ENCODE measurements at regions not wholly inside any gene's neighbourhood (a gene's known extent, or its start where the extent isn't known, plus 50 kb on each side); places are given as distances from the start of the nearest gene placed in this dataset.

- TF ChIP-seq, protein P1, sequence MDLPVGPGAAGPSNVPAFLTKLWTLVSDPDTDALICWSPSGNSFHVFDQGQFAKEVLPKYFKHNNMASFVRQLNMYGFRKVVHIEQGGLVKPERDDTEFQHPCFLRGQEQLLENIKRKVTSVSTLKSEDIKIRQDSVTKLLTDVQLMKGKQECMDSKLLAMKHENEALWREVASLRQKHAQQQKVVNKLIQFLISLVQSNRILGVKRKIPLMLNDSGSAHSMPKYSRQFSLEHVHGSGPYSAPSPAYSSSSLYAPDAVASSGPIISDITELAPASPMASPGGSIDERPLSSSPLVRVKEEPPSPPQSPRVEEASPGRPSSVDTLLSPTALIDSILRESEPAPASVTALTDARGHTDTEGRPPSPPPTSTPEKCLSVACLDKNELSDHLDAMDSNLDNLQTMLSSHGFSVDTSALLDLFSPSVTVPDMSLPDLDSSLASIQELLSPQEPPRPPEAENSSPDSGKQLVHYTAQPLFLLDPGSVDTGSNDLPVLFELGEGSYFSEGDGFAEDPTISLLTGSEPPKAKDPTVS (IDR thresholded peaks at IDR 0.05; ENCODE audit: low read depth, low read length) = no peak
- TF ChIP-seq BACH1 (IDR thresholded peaks at IDR 0.05; ENCODE audit: borderline replicate concordance) = no peak
- no peak for TF ChIP-seq CHD1 (IDR thresholded peaks at IDR 0.05; ENCODE audit: low read depth, low read length)
- TF ChIP-seq TAF1 (IDR thresholded peaks at IDR 0.05; ENCODE audit: borderline replicate concordance, low read depth, low read length) = no peak
- TF ChIP-seq POLR2AphosphoS2 (IDR thresholded peaks at IDR 0.05; ENCODE audit: low read depth, low read length) = no peak
- no peak for TF ChIP-seq SIN3A (IDR thresholded peaks at IDR 0.05; ENCODE audit: low read depth, low read length)
- no peak for TF ChIP-seq PRDM15 (CRISPR knock-in tag; IDR thresholded peaks at IDR 0.05)
- TF ChIP-seq IKZF2 (IDR thresholded peaks at IDR 0.05) = no peak
- no peaks in the 10 kb centered on the region for H3K79me2 ChIP-seq (ENCODE audit: control insufficient read depth, insufficient read depth, low read length)
- WGBS (ENCODE audit: insufficient coverage, insufficient replicate concordance, low lambda C conversion rate, missing lambda C conversion rate) = 85% methylated on average over 2 of the region's 2 CpGs
- FAIRE-seq (no peak), ATAC-seq (no peak), DNase-seq (ENCODE audit: low read depth, low spot score) (no peak)
- H3K27me3 ChIP-seq (replicated peaks in 1 of 2; ENCODE audit: control insufficient read depth in 2 of 2, insufficient read depth in 2 of 2, low read length in 1 of 2) = no peaks in the 10 kb centered on the region
- no peak overlapping the region for H2AFZ ChIP-seq (ENCODE audit: control insufficient read depth, low read depth, low read length)
- H3K9me3 ChIP-seq (replicated peaks; ENCODE audit: control insufficient read depth, insufficient read depth, low read length) = no peaks in the 10 kb centered on the region
- no TSS peak for BruUV-seq (replicated peaks)
- CTCF ChIA-PET = no interaction called here
- H3K27ac ChIP-seq (ENCODE audit: control insufficient read depth, insufficient read depth) = no peak overlapping the region
- no peaks in the 10 kb centered on the region for H3K36me3 ChIP-seq (ENCODE audit: control insufficient read depth in 2 of 2, insufficient read depth in 2 of 2, low read length in 1 of 2)
- H3K4me1 ChIP-seq (ENCODE audit: control insufficient read depth, insufficient read depth, low read length) = peaks cover 20% of the 10 kb centered on the region
- H3K4me3 ChIP-seq = no peak overlapping the region
- H3K4me2 ChIP-seq (ENCODE audit: control insufficient read depth, insufficient read depth) = no peak overlapping the region
- RAD21 ChIA-PET (ENCODE audit: unreplicated experiment) = no interaction called here
- H4K20me1 ChIP-seq (ENCODE audit: control insufficient read depth, insufficient read depth) = no peaks in the 10 kb centered on the region
- in situ Hi-C loops (cut with MboI) = no loop called here
- POLR2A ChIA-PET = no interaction called here
- no peak overlapping the region for H3K9ac ChIP-seq (ENCODE audit: control insufficient read depth, insufficient read depth, low read length)
- intact Hi-C loops (cut with micrococcal nuclease; ENCODE audit: unreplicated experiment) = no loop called here
- SMC1A ChIA-PET (ENCODE audit: uncharacterized antibody, unreplicated experiment) = no interaction called here
Observed at GRCh38 chr6:118715376-118715775, 64.0 kb upstream of the CEP85L start.

All from GM12878 (cell line).